Activated gamma-delta T cell treated with anti-CD3 and anti-CD28 coated beads, Interleukin-2, amount 50 U/mL, for 16 hours (primary cell): ENCODE measurements at regions not wholly inside any gene's neighbourhood (a gene's known extent, or its start where the extent isn't known, plus 50 kb on each side); places are given as distances from the start of the nearest gene placed in this dataset.
"Not testable (repeated sequence)": the region's sequence is repeated elsewhere in the genome, so short reads cannot be mapped to it uniquely, and the experiment has no call there.

ENCODE experiments used
- DNase-seq: peaks from one replicate; pipeline ENCODE4 v3.0.0-alpha.2; 2020; ENCODE audit warnings: low read depth

GRCh38 chr2:82233806-82234205 is 1929.3 kb upstream of the LRRTM1 start:
- DNase-seq, result no peak

DNA sequence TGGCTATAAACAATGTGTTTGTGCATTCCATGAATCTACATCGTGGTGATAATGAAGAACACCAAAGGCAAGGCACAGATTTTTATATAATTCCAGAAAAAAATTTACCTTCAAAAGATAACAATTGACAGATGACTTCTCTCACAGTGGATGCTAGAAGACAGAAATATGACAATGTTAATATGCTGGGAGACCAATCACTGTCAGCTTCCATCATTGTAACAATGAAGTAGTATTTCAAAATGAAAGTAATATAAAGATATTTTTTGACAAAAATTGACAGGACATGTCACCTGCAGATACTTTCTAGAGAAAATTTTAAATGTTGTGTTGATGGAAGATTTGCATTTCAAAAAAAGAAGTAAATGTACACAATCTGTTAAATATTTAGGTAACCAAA is 1925.9 kb upstream of the LRRTM1 start:
- DNase-seq, result no peak

DNA sequence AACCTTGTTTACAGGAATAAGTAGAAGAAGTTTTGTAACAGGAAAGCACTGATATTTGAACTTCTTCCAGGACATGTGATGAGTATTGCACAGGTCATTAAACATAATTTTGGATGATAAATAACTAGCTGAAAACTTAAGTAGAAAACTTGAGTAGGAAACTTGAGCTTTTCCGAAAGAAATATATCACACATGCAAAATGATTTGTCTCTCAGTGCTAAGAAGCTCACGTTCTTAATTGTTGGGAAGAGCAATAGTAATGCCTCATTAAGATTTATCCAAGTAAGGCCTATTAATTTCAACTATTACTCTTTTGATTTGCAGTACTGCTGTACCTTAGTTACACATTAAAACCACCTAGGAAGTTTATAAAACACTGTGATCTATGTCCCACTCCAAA is 1921.9 kb upstream of the LRRTM1 start:
- no peak for DNase-seq

DNA sequence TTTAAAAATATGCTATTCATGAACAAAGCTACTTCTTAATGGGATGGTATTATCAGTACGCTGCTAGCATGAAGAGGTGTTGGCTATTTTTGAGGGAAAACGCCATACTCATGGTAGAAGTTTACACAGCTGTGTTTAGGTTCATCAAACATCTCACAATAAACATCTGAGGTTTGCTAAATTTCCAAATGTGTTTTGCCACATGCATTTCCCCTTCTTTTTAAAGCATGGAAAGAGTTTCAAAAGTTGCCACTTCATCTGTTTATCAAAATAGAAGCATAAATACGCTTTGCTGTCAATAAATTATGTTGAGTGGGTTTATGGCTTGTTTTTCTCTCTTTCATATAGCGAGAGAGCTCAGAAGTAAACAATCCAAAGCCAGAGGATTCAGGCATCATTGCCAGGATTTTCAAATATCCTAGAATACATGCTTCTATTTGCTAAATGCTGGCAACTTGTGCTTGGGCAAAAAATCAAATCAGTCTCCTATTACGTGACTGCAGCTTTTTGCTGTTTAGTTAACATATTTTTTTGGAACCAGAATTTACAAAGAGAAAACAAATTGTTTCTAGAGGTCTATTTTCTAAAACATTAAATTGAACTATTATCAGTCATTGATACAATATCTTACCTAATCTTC is 1919.9 kb upstream of the LRRTM1 start:
- DNase-seq, result no peak

DNA sequence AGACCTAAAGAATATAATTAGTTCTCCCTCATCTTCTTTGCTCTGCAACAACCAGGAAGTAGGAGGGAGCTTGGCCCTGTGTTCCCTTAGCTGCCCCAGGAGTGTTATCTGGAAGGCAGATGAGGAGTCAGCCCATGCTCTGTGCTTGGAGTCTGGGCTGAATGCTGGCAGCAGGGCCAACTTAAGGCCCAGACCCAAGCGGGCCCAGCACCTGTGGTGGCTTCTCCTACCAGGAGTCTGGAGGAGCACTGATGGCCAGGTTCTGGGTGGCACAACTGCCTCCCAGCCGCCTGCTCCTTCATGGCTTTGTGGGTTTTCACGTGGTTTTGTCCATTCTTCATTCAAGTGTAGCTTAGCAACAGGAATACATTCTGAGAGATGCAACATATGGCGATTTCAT is 1910.7 kb upstream of the LRRTM1 start:
- no peak for DNase-seq

GRCh38 chr2:82199493-82199852 is 1894.9 kb upstream of the LRRTM1 start:
- DNase-seq, result no peak

DNA sequence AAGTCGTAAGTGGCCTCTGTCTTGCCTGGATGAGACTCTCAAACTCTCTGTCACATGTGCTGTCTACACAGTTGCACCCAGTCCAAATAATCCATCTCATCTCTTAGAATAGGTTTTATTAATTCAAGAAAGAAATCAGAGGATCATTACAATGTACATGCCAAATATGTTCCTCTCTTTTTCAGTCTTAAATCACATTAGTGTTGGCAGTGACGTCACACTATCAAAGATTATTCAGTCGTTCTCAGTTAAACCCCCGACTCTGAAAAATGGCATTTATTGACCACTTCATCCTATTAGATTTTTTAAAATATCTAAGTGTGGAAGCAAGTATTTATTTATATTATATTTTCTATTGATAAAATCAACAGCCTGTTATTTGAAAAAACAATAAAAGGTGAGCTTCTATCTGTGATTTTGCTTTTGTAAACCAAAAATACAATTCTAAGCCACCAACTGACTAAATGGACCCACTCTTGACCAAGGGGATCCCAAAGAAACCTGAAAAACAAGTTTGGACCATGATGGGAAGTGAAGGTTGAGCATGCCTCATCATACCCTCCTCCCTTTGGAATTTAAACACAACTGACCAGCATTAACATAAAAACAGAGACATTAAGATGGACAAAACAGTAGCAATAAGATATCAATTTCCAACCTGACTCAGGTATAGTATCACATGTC is 1894.4 kb upstream of the LRRTM1 start:
- DNase-seq, result no peak

DNA sequence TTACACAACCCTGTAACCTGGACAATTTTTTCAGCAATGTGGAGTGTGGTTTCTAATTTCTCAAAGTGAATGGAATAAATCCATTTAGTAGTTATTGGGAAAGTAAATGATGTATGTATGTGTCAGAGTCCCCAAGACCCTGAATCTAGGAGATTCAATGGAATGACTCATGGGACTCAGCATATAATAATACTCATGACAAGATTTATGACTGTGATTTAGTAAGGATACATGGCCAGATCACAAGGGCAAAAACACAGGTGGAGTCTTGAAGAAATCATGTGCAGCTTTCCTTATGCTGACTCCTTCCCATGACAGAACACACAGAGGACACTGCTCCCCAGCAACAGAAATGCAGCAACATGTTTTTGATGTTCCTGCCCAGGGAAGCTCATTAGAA is 1877.7 kb upstream of the LRRTM1 start:
- DNase-seq, result no peak

GRCh38 chr2:82175210-82175609 is 1870.7 kb upstream of the LRRTM1 start:
- not testable (repeated sequence) for DNase-seq

DNA sequence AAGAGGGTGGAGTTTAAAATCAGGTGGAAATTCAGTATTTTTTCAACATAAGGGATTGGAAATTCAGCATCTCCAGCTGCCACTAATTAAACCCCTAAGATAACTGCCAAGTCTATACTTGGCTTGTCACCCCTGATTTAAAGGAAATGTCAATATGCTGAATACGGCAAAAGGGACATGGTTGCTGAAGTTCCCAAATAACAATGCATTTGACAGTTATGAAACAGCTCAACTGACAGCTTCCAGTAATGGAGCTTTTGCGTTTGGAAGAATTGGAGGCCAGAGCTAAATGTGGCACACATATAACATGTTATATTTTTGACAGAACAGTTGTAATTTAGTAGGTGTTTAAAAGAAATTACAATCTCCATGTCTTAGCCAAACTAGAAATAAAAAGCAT is 1867.9 kb upstream of the LRRTM1 start:
- DNase-seq, result no peak

DNA sequence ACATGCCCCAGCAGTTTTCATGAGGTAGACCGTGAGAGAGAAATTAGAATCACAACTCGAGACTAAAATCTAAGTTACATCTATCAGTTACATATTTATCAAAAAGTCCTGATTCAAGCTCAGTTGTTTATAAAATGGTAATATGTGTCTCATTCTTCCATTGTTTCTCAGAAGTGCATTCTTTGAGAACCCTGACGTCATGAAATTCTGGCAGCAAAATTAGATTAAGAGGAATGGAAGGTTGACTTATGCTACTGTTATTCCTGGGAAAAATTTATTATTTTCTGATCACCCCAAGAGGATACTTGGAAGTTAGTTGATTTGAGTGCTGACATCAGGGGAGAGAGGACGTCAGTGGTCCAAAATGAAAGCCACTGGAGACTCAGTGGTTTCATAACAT is 1864.8 kb upstream of the LRRTM1 start:
- no peak for DNase-seq

DNA sequence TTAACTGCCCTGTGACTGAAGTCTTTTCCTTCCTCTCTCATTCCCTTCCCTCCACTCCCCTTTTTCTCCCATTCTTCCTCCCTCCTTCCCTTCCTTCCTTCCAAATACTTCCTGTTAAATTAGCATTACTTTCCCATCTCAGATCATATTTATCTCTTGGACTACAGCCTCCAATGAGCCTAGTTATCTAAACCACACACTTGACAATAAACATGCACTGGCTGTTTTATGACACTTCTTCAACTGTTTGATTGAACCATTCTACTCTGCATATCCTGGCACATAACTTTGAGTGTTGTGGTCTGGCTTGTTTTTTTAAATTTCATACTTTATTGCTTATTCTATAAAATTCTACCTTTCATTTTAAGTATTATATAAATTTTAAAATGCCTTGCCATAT is 1860.8 kb upstream of the LRRTM1 start:
- DNase-seq, result no peak

GRCh38 chr2:82158150-82158549 is 1853.6 kb upstream of the LRRTM1 start:
- DNase-seq, result no peak

- no peak for DNase-seq
These were observed 1850.9 kb upstream of the LRRTM1 start for GRCh38 chr2:82155469-82155868.

- no peak for DNase-seq
These were observed 1838.8 kb upstream of the LRRTM1 start for GRCh38 chr2:82143343-82143742.

DNA sequence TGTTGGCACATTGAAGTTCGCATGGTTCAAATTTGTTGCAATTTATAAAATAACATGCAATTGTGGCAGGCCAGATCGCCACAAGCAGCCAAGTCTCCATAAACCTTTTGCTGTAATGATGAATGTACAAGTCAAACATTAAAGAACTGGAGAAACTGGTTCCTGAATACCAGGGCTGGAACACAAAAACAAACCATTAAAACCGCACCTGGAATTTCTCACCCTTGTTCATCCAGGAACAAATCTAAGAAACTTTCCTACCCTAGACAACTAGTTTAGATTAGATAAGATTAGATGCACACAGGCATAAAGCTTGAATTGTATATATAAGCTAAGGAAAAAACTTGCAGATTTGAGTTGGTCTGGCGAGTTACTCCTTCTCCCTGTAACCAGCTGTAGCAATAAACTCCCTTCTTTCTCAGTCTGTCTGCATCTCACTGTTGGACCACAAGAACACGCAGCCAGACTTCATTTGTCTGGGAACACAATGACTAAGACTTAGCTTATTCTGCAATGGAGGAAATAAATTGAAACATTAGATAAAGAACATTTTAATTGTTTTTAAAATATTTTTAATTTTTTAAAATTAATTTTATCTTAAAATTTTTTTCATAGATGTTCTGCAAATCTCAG is 1835.5 kb upstream of the LRRTM1 start:
- DNase-seq, result no peak

GRCh38 chr2:82137441-82137840 is 1832.9 kb upstream of the LRRTM1 start:
- DNase-seq, result no peak

GRCh38 chr2:82128051-82128450 is 1823.5 kb upstream of the LRRTM1 start:
- DNase-seq, result no peak

GRCh38 chr2:82124629-82125028 is 1820.1 kb upstream of the LRRTM1 start:
- no peak for DNase-seq

GRCh38 chr2:82120654-82121053 is 1816.1 kb upstream of the LRRTM1 start:
- DNase-seq, result no peak

DNA sequence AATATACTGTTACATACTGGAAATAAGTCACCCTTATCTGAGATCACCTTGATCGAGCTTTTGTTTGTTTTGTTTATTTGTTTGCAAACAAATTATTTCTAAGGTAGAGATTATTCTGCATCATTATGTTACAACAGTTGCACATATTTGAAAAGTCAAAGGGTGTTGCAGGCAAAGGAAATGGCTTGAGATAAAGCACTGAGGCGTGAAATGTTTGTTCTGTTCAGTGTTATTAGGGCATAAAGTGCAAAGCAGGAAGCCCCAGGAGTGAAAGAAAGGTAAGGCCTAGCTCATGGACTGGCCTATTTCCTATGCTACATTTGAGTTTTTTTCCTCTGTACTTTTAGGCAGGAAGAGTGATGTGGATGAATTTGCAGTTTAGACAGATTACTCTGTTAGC is 1815.6 kb upstream of the LRRTM1 start:
- DNase-seq, result no peak

- no peak for DNase-seq
These were observed 1804.9 kb upstream of the LRRTM1 start for GRCh38 chr2:82109418-82109817.

DNA sequence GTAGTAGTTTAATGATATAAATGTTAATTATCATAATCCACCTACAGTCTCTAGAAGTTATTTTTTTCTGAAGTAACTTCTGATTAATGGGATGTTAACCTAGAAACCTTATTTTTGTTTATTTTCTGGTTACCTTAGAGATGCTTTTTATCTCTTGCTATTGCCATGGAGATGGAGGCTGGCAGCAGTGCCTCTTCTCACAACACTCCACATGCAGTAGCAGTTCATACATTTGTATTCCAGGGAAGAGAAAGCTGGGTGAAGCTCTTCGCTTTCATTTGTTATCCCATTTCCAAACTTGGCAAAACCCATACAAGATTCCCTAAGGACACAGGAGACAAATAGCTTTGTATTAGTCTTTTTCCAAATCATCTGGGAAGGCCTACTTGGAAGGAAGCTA is 1794.1 kb upstream of the LRRTM1 start:
- DNase-seq, result no peak

DNA sequence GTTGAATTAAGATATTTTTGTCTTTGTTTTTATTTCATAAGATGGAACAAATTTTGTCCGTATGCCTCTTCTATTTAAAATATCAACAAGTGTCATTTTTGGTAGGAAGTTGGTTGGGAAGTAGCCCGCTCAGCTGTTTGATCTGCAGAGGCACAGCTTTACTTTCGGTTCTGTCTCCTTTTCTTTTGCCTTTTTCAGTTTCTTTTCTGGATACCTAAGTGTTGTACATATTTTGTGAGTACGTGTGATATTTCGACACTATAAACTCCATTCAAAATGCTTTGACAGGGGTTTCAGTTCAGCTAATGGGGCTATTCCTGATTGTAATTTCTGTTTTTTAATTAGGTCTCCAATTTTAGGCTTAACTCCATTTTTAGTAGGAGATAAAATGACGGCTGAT is 1785.0 kb upstream of the LRRTM1 start:
- no peak for DNase-seq
